HL-60 (cell line): ENCODE measurements at regions not wholly inside any gene's neighbourhood (a gene's known extent, or its start where the extent isn't known, plus 50 kb on each side); places are given as distances from the start of the nearest gene placed in this dataset.

Experiments used
- CTCF ChIP-seq: IDR thresholded peaks from one replicate; pipeline ENCODE4 v1.5.1; 2011; ENCODE audit warnings: low read length, control low read depth, inconsistent platforms; ENCODE audit not compliant: insufficient read depth
- REST ChIP-seq: IDR thresholded peaks from 2 replicates; pipeline ENCODE4 v1.6.1; 2012; ENCODE audit warnings: low read depth; ENCODE audit not compliant: insufficient replicate concordance

- TF ChIP-seq CTCF (no peak), REST (no peak)
Measured at GRCh38 chr7:42611961-42612360, 299.9 kb downstream of the C7orf25 start.
